ENCODE measurements at regions not wholly inside any gene's neighbourhood (a gene's known extent, or its start where the extent isn't known, plus 50 kb on each side); places are given as distances from the start of the nearest gene placed in this dataset.
"Not testable (repeated sequence)": the region's sequence is repeated elsewhere in the genome, so short reads cannot be mapped to it uniquely, and the experiment has no call there.

- intact Hi-C loops (cut with micrococcal nuclease): no loop called here
Observed at GRCh38 chr11:87878373-87878825, 296.8 kb downstream of the RAB38 start.

- intact Hi-C loops (cut with micrococcal nuclease): no loop called here
Observed at GRCh38 chr11:87871056-87871455, 304.2 kb downstream of the RAB38 start.

GRCh38 chr11:87870086-87870485 is 305.2 kb downstream of the RAB38 start:
- intact Hi-C loops (cut with micrococcal nuclease): no loop called here

GRCh38 chr11:87866951-87867350 is 308.3 kb downstream of the RAB38 start:
- intact Hi-C loops (cut with micrococcal nuclease): no loop called here

- intact Hi-C loops (cut with micrococcal nuclease): no loop called here
Observed at GRCh38 chr11:87861030-87861429, 314.2 kb downstream of the RAB38 start.

GRCh38 chr11:87859636-87860035 is 315.6 kb downstream of the RAB38 start:
- intact Hi-C loops (cut with micrococcal nuclease): no loop called here

GRCh38 chr11:87851827-87852226 is 323.4 kb downstream of the RAB38 start:
- intact Hi-C loops (cut with micrococcal nuclease): no loop called here

- intact Hi-C loops (cut with micrococcal nuclease): no loop called here
Observed at GRCh38 chr11:87851234-87851633, 324.0 kb downstream of the RAB38 start.

- intact Hi-C loops (cut with micrococcal nuclease): no loop called here
Observed at GRCh38 chr11:87849216-87849615, 326.0 kb downstream of the RAB38 start.

GRCh38 chr11:87840786-87841185 is 334.5 kb downstream of the RAB38 start:
- intact Hi-C loops (cut with micrococcal nuclease): no loop called here

- intact Hi-C loops (cut with micrococcal nuclease): no loop called here
Observed at GRCh38 chr11:87832211-87832610, 343.0 kb downstream of the RAB38 start.

GRCh38 chr11:87820011-87820410 is 355.2 kb downstream of the RAB38 start:
- intact Hi-C loops (cut with micrococcal nuclease): no loop called here

GRCh38 chr11:87819151-87819550 is 356.1 kb downstream of the RAB38 start:
- intact Hi-C loops (cut with micrococcal nuclease): no loop called here

- intact Hi-C loops (cut with micrococcal nuclease): no loop called here
Observed at GRCh38 chr11:87812571-87813365, 362.5 kb downstream of the RAB38 start.

GRCh38 chr11:87810486-87810885 is 364.8 kb downstream of the RAB38 start:
- intact Hi-C loops (cut with micrococcal nuclease): no loop called here

GRCh38 chr11:87809256-87809655 is 366.0 kb downstream of the RAB38 start:
- intact Hi-C loops (cut with micrococcal nuclease): no loop called here

GRCh38 chr11:87804176-87804575 is 371.1 kb downstream of the RAB38 start:
- intact Hi-C loops (cut with micrococcal nuclease): no loop called here

GRCh38 chr11:87803748-87804147 is 371.5 kb downstream of the RAB38 start:
- intact Hi-C loops (cut with micrococcal nuclease): no loop called here

GRCh38 chr11:87784862-87785261 is 390.4 kb downstream of the RAB38 start:
- intact Hi-C loops (cut with micrococcal nuclease): not testable (repeated sequence)

GRCh38 chr11:87780068-87780413 is 395.2 kb downstream of the RAB38 start:
- intact Hi-C loops (cut with micrococcal nuclease): no loop called here

GRCh38 chr11:87779276-87780067 is 395.8 kb downstream of the RAB38 start:
- intact Hi-C loops (cut with micrococcal nuclease): no loop called here

- intact Hi-C loops (cut with micrococcal nuclease): no loop called here
Observed at GRCh38 chr11:87778357-87778756, 396.9 kb downstream of the RAB38 start.

- intact Hi-C loops (cut with micrococcal nuclease): no loop called here
Observed at GRCh38 chr11:87775036-87775435, 400.2 kb downstream of the RAB38 start.
